ENCODE measurements at regions not wholly inside any gene's neighbourhood (a gene's known extent, or its start where the extent isn't known, plus 50 kb on each side); places are given as distances from the start of the nearest gene placed in this dataset.
"Not testable (repeated sequence)": the region's sequence is repeated elsewhere in the genome, so short reads cannot be mapped to it uniquely, and the experiment has no call there.

DNA sequence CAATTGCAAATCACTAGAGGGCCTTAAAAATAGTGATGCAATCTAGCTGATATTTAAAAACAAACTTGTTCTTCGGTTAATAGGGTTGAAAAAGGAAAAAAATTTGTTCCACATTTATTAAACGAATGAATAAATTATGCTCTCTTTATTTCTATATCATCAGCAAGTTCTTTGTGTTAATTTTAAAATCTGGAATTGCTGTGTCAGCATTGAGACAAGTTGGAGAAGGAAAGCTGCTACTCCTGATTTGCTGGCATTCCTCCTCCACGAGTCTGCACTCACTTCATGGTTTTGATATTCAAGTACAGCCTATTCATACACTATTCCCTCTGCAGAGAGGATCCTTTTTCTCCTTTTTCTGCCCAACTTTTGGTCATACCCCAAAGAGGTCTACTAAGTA, 117.6 kb downstream of the MRPL39 start:
- intact Hi-C loops (cut with DNase I): no loop called here
- H3K36me3 ChIP-seq: no peaks in the 10 kb centered on the region
- WGBS, 2 donors: 34 to 37% methylated on average over 3 of the region's 3 CpGs

DNA sequence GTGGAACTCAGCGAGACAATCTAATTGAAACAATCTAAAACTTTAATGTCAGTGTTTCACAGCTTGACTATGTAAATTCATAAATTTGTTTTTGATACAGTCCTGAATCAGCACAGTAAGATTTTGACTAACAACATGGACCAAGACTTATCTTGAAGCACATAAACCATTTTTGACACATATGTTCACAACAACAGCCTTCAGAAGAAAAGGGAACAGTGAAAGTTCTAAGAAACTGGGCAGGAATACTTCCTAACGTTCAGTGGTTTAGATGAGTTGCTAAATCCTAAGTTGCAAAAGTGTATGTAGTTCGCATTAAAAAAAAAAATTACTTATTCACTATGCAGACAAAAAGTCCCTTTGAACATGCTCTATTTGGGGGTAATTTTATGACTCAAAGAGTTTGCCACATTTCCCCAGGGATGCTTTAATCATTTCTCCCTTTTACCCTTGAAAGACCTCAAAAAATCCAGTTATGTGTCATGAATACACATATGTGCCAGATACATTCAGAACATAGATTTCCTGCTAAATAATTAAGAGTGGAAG, 120.2 kb downstream of the MRPL39 start:
- H3K36me3 ChIP-seq: no peaks in the 10 kb centered on the region
- H3K27ac ChIP-seq: no peak overlapping the region
- DNase-seq (no peak), ATAC-seq (no peak), FAIRE-seq (no peak)
- no peak overlapping the region for H3K4me3 ChIP-seq
- H3K9me3 ChIP-seq: no peaks in the 10 kb centered on the region
- WGBS, 2 donors: 73 to 79% methylated on average over 3 of the region's 3 CpGs
- no peaks in the 10 kb centered on the region for H3K4me1 ChIP-seq
- intact Hi-C loops (cut with DNase I): no loop called here
- TF ChIP-seq, protein P1, sequence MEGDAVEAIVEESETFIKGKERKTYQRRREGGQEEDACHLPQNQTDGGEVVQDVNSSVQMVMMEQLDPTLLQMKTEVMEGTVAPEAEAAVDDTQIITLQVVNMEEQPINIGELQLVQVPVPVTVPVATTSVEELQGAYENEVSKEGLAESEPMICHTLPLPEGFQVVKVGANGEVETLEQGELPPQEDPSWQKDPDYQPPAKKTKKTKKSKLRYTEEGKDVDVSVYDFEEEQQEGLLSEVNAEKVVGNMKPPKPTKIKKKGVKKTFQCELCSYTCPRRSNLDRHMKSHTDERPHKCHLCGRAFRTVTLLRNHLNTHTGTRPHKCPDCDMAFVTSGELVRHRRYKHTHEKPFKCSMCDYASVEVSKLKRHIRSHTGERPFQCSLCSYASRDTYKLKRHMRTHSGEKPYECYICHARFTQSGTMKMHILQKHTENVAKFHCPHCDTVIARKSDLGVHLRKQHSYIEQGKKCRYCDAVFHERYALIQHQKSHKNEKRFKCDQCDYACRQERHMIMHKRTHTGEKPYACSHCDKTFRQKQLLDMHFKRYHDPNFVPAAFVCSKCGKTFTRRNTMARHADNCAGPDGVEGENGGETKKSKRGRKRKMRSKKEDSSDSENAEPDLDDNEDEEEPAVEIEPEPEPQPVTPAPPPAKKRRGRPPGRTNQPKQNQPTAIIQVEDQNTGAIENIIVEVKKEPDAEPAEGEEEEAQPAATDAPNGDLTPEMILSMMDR (IDR thresholded peaks at IDR 0.05): no peak
- no peaks in the 10 kb centered on the region for H3K27me3 ChIP-seq

More for the DNA sequence above, 117.6 kb downstream of the MRPL39 start:
- Histone ChIP-seq H3K27me3 (no peaks in the 10 kb centered on the region), H3K4me1 (no peaks in the 10 kb centered on the region), H3K9me3 (no peaks in the 10 kb centered on the region), H3K27ac (no peak overlapping the region), H3K4me3 (no peak overlapping the region)
- ATAC-seq (no peak), DNase-seq (no peak), FAIRE-seq (no peak)
- TF ChIP-seq, protein P1 (IDR thresholded peaks at IDR 0.05): no peak

DNA sequence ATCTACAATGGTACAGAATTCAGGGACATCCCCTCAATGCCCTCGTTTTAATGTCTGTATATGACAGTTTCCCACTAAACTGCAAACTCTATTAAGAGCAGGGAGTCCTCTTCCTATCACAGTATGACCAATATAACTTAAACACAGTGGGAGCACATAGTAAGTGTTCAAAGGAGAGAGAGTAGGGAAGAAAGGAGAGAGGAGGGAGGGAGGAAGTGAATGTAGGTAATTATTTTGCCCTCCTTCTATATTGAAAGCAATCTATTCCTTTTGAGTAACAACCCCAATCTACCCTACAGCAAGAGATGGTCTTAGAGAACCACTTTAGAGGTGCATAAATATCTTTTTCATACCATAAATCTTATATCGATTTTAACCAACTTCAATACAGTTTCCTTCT, 121.4 kb downstream of the MRPL39 start:
- Histone ChIP-seq H3K4me3 (no peak overlapping the region), H3K27me3 (no peaks in the 10 kb centered on the region), H3K27ac (no peak overlapping the region), H3K36me3 (no peaks in the 10 kb centered on the region), H3K4me1 (no peaks in the 10 kb centered on the region), H3K9me3 (peaks cover 0 to 4% (median 0%) of the 10 kb centered on the region in 4 donors)
- 46 to 52% methylated on average over 2 of the region's 2 CpGs for WGBS, 2 donors
- TF ChIP-seq, protein P1 (IDR thresholded peaks at IDR 0.05): no peak
- DNase-seq (no peak), ATAC-seq (no peak), FAIRE-seq (no peak)
- intact Hi-C loops (cut with DNase I): no loop called here

DNA sequence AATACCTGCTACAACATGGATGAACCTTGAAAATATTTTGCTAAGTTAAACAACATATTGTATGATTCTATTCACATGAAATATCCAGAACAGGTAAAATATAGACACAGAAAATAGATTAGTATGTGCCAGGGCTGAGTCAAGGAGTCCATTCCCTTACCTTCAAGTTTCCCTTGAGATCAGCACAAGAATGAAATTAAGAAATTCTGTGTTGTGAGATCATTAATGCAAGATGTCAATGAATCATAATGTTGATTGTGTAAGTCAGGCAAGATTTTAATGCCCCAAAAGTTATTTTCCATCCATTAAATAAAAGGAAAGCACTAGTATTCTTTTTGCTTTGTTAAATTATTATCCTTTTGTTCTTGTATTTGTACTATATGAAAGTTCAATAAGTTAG, 139.4 kb downstream of the MRPL39 start:
- Histone ChIP-seq H3K4me3 (no peak overlapping the region), H3K4me1 (no peaks in the 10 kb centered on the region), H3K27me3 (no peaks in the 10 kb centered on the region), H3K27ac (no peak overlapping the region), H3K36me3 (no peaks in the 10 kb centered on the region), H3K9me3 (no peaks in the 10 kb centered on the region)
- ATAC-seq: no peak
- TF ChIP-seq, protein P1 (IDR thresholded peaks at IDR 0.05): no peak
- intact Hi-C loops (cut with DNase I): no loop called here
- no peak for FAIRE-seq
- DNase-seq: no peak

DNA sequence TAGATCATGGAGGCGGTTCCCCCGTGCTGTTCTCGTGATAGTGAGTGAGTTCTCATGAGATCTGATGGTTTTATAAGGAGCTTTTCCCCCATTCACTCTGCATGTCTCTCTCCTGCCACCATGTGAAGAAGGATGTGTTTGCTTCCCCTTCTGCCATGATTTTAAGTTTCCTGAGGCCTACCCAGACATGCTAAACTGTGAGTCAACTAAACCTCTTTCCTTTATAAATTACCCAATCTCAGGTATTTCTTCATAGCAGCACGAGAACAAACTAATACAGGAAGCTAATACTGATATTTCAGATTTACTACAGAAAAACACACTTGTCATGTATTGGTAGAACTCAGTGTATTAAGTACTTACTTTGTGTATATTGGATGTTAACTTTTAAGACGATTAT, 140.2 kb downstream of the MRPL39 start:
- ATAC-seq; H3K27ac ChIP-seq; intact Hi-C loops (cut with DNase I); H3K4me1 ChIP-seq; H3K27me3 ChIP-seq; H3K4me3 ChIP-seq; H3K9me3 ChIP-seq; H3K36me3 ChIP-seq; DNase-seq; FAIRE-seq: not testable (repeated sequence)
- WGBS, 2 donors: 56 to 74% methylated on average over 5 of the region's 5 CpGs

Data from pancreas (tissue), 10 donors.